ENCODE measurements at regions not wholly inside any gene's neighbourhood (a gene's known extent, or its start where the extent isn't known, plus 50 kb on each side); places are given as distances from the start of the nearest gene placed in this dataset.

GRCh38 chr10:25786899-25787298 lies 147.1 kb upstream of the MYO3A start:
- intact Hi-C loops (cut with DNase I; ENCODE audit: low total_unique reads), result no loop called here
- no peaks in the 10 kb centered on the region for H3K9me3 ChIP-seq
- DNase-seq (ENCODE audit: low spot score in 2 of 2), result no peak
- no peak overlapping the region for H3K4me3 ChIP-seq
- no peaks in the 10 kb centered on the region for H3K36me3 ChIP-seq
- no peaks in the 10 kb centered on the region for H3K4me1 ChIP-seq
- no peak for TF ChIP-seq CTCF (IDR thresholded peaks at IDR 0.05)
- no peak for TF ChIP-seq POLR2A (IDR thresholded peaks at IDR 0.05)
- no peak for TF ChIP-seq POLR2AphosphoS5 (IDR thresholded peaks at IDR 0.05)
- H3K27me3 ChIP-seq, result no peaks in the 10 kb centered on the region
- H3K27ac ChIP-seq, result no peak overlapping the region

GRCh38 chr10:25797888-25798429 lies 136.1 kb upstream of the MYO3A start:
- intact Hi-C loops (cut with DNase I; ENCODE audit: low total_unique reads), result no loop called here
- Histone ChIP-seq H3K4me3 (no peak overlapping the region), H3K27ac (no peak overlapping the region), H3K36me3 (no peaks in the 10 kb centered on the region), H3K9me3 (no peaks in the 10 kb centered on the region), H3K4me1 (no peaks in the 10 kb centered on the region), H3K27me3 (no peaks in the 10 kb centered on the region)
- no peak for DNase-seq (ENCODE audit: low spot score in 2 of 2)
- no peak for TF ChIP-seq POLR2A (IDR thresholded peaks at IDR 0.05)

GRCh38 chr10:25804505-25804904 lies 129.5 kb upstream of the MYO3A start:
- H3K27me3 ChIP-seq, result no peaks in the 10 kb centered on the region
- DNase-seq (ENCODE audit: low spot score in 2 of 2), result no peak
- no peaks in the 10 kb centered on the region for H3K36me3 ChIP-seq
- H3K4me1 ChIP-seq, result no peaks in the 10 kb centered on the region
- H3K27ac ChIP-seq, result no peak overlapping the region
- no peaks in the 10 kb centered on the region for H3K9me3 ChIP-seq
- no peak overlapping the region for H3K4me3 ChIP-seq
- intact Hi-C loops (cut with DNase I; ENCODE audit: low total_unique reads), result no loop called here
- TF ChIP-seq POLR2AphosphoS5 (IDR thresholded peaks at IDR 0.05), result no peak
- no peak for TF ChIP-seq POLR2A (IDR thresholded peaks at IDR 0.05)
- TF ChIP-seq CTCF (IDR thresholded peaks at IDR 0.05), result no peak

GRCh38 chr10:25805986-25806385 lies 128.0 kb upstream of the MYO3A start:
- TF ChIP-seq CTCF (IDR thresholded peaks at IDR 0.05) (no peak), POLR2A (IDR thresholded peaks at IDR 0.05) (no peak), POLR2AphosphoS5 (IDR thresholded peaks at IDR 0.05) (no peak)
- Histone ChIP-seq H3K4me3 (no peak overlapping the region), H3K27me3 (no peaks in the 10 kb centered on the region), H3K4me1 (no peaks in the 10 kb centered on the region), H3K27ac (no peak overlapping the region), H3K36me3 (no peaks in the 10 kb centered on the region), H3K9me3 (no peaks in the 10 kb centered on the region)
- DNase-seq (ENCODE audit: low spot score in 2 of 2), result no peak
- intact Hi-C loops (cut with DNase I; ENCODE audit: low total_unique reads), result no loop called here

GRCh38 chr10:25808372-25808771 lies 125.7 kb upstream of the MYO3A start:
- H3K9me3 ChIP-seq, result no peaks in the 10 kb centered on the region
- intact Hi-C loops (cut with DNase I; ENCODE audit: low total_unique reads), result no loop called here
- TF ChIP-seq POLR2AphosphoS5 (IDR thresholded peaks at IDR 0.05), result no peak
- TF ChIP-seq CTCF (IDR thresholded peaks at IDR 0.05), result no peak
- TF ChIP-seq POLR2A (IDR thresholded peaks at IDR 0.05), result no peak
- no peaks in the 10 kb centered on the region for H3K27me3 ChIP-seq
- H3K27ac ChIP-seq, result no peak overlapping the region
- H3K4me3 ChIP-seq, result no peak overlapping the region
- no peaks in the 10 kb centered on the region for H3K4me1 ChIP-seq
- H3K36me3 ChIP-seq, result no peaks in the 10 kb centered on the region
- no peak for DNase-seq (ENCODE audit: low spot score in 2 of 2)

All from breast epithelium (tissue), 4 donors.